Cardiac fibroblast (primary cell): ENCODE measurements at regions not wholly inside any gene's neighbourhood (a gene's known extent, or its start where the extent isn't known, plus 50 kb on each side); places are given as distances from the start of the nearest gene placed in this dataset.

Experiments used
- DNase-seq, 2 donors: peaks; one replicate each; pipeline versions ENCODE4 v3.0.0 to v3.0.0-alpha.2; 2010; ENCODE audit warnings: low read depth in 2 of 2
- H3K4me3 ChIP-seq, 2 donors: replicated peaks in 1 of 2; 1 replicate in 1 of 2; 2 replicates in 1 of 2; pipeline ENCODE4 v1.5.1; 2011; ENCODE audit warnings: low read depth in 2 of 2, low read length in 2 of 2, mild to moderate bottlenecking in 2 of 2, moderate library complexity in 1 of 2
- TF ChIP-seq, protein P1 (sequence below): IDR thresholded peaks from one replicate; pipeline ENCODE4 v1.5.1; 2011; ENCODE audit warnings: low read depth, mild to moderate bottlenecking, low read length, inconsistent platforms

DNA sequence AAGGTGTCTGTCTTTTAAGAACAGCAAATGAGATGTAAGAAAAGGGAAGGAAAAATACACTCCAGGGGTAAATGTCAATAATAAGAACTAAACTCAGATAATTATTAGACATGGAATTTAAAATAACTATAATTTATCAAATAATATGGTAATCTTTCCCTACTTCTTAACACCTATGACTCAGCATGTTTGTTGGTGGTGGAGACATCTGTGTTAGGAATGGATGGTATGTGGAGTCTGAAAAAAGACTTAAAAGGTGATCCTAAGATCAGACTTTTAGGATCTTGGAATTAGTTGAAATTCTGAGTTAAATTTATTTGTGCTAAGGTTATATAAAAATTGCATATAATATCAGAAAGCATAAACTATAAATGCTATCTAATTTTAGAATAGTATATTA, 915.1 kb downstream of the SLITRK5 start:
- DNase-seq: no peak
- H3K4me3 ChIP-seq: no peak overlapping the region
- TF ChIP-seq, protein P1, sequence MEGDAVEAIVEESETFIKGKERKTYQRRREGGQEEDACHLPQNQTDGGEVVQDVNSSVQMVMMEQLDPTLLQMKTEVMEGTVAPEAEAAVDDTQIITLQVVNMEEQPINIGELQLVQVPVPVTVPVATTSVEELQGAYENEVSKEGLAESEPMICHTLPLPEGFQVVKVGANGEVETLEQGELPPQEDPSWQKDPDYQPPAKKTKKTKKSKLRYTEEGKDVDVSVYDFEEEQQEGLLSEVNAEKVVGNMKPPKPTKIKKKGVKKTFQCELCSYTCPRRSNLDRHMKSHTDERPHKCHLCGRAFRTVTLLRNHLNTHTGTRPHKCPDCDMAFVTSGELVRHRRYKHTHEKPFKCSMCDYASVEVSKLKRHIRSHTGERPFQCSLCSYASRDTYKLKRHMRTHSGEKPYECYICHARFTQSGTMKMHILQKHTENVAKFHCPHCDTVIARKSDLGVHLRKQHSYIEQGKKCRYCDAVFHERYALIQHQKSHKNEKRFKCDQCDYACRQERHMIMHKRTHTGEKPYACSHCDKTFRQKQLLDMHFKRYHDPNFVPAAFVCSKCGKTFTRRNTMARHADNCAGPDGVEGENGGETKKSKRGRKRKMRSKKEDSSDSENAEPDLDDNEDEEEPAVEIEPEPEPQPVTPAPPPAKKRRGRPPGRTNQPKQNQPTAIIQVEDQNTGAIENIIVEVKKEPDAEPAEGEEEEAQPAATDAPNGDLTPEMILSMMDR: no peak

DNA sequence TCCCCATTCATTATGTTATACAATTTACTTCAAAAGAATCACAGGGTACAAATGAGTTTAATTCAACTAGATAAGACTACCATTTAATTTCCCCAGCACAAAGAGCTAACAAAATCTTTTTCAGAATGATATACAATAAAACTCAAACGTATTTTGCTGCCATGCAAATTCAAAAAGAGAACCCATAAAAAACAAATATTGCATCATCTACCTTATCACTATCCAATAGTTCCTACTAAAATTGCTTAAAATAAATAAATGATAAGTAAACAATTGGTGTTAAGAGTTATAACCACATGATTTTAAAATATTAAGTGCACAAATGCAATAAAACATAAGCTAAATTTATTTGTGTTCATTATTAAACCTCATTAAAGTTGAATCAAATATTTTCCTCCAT, 919.4 kb downstream of the SLITRK5 start:
- no peak overlapping the region for H3K4me3 ChIP-seq
- TF ChIP-seq, protein P1: no peak
- no peak for DNase-seq

DNA sequence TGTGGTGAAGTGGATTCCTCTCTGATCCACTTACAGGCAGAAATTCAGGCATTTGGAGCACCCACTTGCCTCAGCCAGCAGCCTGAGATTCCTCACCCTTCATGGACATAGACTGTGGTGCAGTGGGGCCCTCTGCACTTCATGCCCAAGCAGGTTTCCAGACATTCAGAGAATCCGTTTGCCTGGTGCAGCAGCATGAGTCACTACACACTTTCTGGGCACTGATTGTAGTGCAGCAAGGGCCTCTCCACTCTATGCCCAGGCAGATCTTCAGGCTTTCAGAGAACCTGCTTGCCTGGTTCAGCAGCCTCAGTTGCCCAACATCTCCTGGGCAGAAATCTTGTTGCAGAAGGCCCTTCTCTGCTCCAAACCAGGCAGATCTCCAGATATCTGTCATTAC, 920.9 kb downstream of the SLITRK5 start:
- no peak overlapping the region for H3K4me3 ChIP-seq
- no peak for DNase-seq
- TF ChIP-seq, protein P1: no peak

DNA sequence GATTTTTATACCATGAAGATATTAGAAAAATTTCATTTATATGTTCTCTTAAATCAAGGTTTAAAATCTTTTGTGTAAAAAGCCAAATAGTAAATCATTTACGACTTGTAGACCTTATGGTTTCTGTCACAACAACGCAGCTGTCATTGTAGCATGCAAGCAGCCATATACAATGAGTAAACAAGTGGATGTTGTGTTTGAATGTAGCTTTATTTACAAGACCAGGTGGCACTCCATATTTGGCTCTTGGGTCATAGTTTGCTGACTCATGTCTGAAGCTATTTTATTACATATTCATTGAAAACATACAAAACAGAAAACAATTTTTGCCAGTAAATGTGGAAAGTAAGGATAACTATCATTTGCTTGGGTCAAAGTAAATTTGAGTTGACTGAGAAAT, 930.8 kb downstream of the SLITRK5 start:
- H3K4me3 ChIP-seq: no peak overlapping the region
- TF ChIP-seq, protein P1: no peak
- no peak for DNase-seq

DNA sequence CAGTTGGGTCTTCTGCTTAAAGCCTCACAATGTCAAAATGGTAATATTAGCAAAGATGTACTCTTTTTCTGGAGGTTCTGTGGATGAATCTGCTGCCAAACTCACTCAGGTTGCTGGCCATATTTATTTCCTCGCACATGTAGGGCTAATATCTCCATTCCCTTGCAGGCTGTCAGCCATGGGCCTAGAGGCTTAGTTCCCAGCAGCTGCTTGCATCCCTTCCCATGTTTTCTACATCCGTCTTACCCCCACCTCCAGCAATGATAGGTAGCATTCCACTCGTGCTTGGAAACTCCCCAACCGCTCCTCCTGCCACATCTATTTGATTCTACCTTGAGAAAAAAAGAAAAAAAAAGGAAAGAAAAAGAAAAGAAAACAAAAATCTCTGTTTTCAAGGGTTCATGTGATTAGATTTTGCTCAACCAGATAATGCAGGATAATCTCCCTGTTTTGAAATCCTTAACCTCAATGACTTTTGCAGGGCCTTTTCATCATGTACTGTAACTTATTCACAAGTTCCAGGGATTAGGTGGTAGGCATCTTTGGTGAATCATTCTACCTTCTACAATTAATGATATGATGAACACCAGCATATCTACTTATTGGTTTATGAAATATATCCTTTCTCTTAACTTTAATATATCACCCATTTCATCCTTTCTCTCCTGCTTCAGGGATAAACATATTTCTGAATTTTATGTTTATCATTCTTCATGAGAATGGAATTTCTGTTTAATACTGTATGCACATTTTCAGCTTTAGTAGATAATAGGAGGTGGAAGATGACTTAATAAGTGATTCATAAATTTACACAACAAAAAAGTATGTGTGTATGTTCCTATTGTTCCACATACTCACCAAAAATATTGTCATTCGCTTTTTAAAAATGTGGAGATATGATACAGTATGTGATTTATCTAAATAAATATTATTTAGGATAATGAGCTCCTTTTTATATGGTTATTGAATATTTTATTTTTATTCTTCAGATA, 931.9 kb downstream of the SLITRK5 start:
- DNase-seq: no peak
- TF ChIP-seq, protein P1: no peak
- no peak overlapping the region for H3K4me3 ChIP-seq

DNA sequence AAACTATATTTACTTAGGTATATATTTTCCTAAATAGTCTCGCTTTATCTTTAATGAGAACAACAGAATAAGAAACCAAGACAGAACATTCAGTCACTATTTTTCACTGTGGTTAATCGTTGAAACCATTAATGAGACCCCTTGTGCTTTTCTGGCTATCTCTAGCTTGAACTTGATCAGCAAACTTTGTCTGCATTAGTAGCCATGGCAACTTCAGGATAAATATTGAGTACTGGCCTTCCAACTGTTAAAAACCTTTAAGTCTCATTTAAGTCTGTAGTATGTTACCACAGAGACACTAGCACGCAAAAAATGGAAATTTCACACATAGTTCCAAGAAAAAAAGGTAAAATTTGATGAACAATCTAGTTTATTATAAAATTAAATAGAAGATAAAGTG, 946.0 kb downstream of the SLITRK5 start:
- no peak overlapping the region for H3K4me3 ChIP-seq
- TF ChIP-seq, protein P1: no peak
- DNase-seq: no peak
